Heart right ventricle (tissue), 16 donors: ENCODE measurements at regions not wholly inside any gene's neighbourhood (a gene's known extent, or its start where the extent isn't known, plus 50 kb on each side); places are given as distances from the start of the nearest gene placed in this dataset.

ENCODE experiments used
- ATAC-seq, 8 donors: fragments of 200-7000 bp; cut with Tn5 transposase; one replicate each; pipeline ENCODE4 v1.9.1; 2020; ENCODE audit warnings: mild to moderate bottlenecking in 8 of 8, moderate library complexity in 8 of 8, moderate number of reproducible peaks in 1 of 8
- DNase-seq, 2 donors: peaks; one replicate each; pipeline ENCODE4 v3.0.0-alpha.2; 2020
- H3K27ac ChIP-seq, 10 donors: fragments of 200-600 bp; sonication (generic) in 2 of 10; one replicate each; pipeline versions ENCODE4 v1.5.0 to v1.8.0; 2020 to 2022; ENCODE audit warnings: mild to moderate bottlenecking in 3 of 10
- H3K27me3 ChIP-seq, 7 donors: fragments of 200-600 bp; one replicate each; pipeline ENCODE4 v1.8.0; 2021 to 2022; ENCODE audit warnings: mild to moderate bottlenecking in 2 of 7
- H3K36me3 ChIP-seq, 9 donors: fragments of 200-600 bp; sonication (generic) in 1 of 9; one replicate each; pipeline versions ENCODE4 v1.5.0 to v1.8.0; 2020 to 2022; ENCODE audit warnings: mild to moderate bottlenecking in 2 of 9
- H3K4me1 ChIP-seq, 9 donors: fragments of 200-600 bp; sonication (generic) in 1 of 9; one replicate each; pipeline versions ENCODE4 v1.5.0 to v1.8.0; 2020 to 2022; ENCODE audit warnings: mild to moderate bottlenecking in 4 of 9
- H3K4me3 ChIP-seq, 10 donors: fragments of 200-600 bp; sonication (generic) in 2 of 10; one replicate each; pipeline versions ENCODE4 v1.5.0 to v1.8.0; 2020 to 2022; ENCODE audit warnings: mild to moderate bottlenecking in 7 of 10, moderate library complexity in 2 of 10
- H3K9me3 ChIP-seq, 11 donors: fragments of 200-600 bp in 10 of 11; sonication (generic) in 2 of 11; one replicate each; pipeline versions ENCODE4 v1.5.0 to v1.8.0; 2013 to 2022; ENCODE audit warnings: mild to moderate bottlenecking in 2 of 11, control low read depth in 1 of 11, moderate library complexity in 1 of 11
- CTCF ChIP-seq, 9 donors: fragments of 200-600 bp; sonication (generic) in 2 of 9; IDR thresholded peaks; one replicate each; pipeline versions ENCODE4 v1.5.0 to v1.8.0; 2021 to 2022; ENCODE audit warnings: antibody characterized with exemption in 9 of 9, mild to moderate bottlenecking in 5 of 9, moderate library complexity in 1 of 9
- WGBS, 2 donors: extraction: QIAGEN DNeasy Blood & Tissue Kit; methylation state at CpG; one replicate each; pipeline ENCODE4 v1.1.7; 2013; ENCODE audit warnings: inconsistent platforms in 1 of 2; 5-methylcytosine and 5-hydroxymethylcytosine counted together
- intact Hi-C, 10 donors: fragments of 100-400 bp; cut with DNase I; formaldehyde crosslinking; loops; one replicate each; pipeline versions ENCODE4 v1.11.1 to v1.14.2; 2022
- donor health status: Arrhythmogenic right ventricular cardiomyopathy.
- donor health status: ischemic (EF 13 %, LVEDD 7.1; RV severe dilation, severe dysfunction).
- donor health status: healthy with polysubstance abuse.
- donor health status: DM: no; HTN: yes; CAD: no.
- donor health status: DM: no; HTN: no; CAD: no.
- donor health status: ischemic (EF 25% LVEDD 6.9; RV normal size, moderate dysfunction).
- donor health status: ischemic (EF 25% LVEDD 5.7; RV mildly dilated, moderate dysfunction).
- donor health status: healthy.
- donor health status: DM: yes; HTN: yes; CAD: no.
- donor health status: Ischemic cardiomyopathy.
- donor health status: ischemic (EF 35%, LVEDD 5.7; RV mildly dilated, moderate dysfunction).
- donor health status: nonischemic (EF 11% LVEDD 7.7; RV severe dilation, severe dysfunction).
- donor health status: DM: yes; HTN: yes; CAD: no.
- donor health status: PGD.
- donor health status: ischemic (EF 29% LVEDD 5.4; RV normal size, mild dysfunction).
- donor health status: nonischemic (EF 23%, LVEDD 6.1; RV moderate dilation, normal function).

- intact Hi-C loops = no loop called here
- DNase-seq (no peak), ATAC-seq (no peak)
- no peaks in the 10 kb centered on the region for H3K4me1 ChIP-seq
- H3K27me3 ChIP-seq = no peaks in the 10 kb centered on the region
- H3K27ac ChIP-seq = no peak overlapping the region
- 69% methylated on average over 5 of the region's 5 CpGs for WGBS, 2 donors
- H3K36me3 ChIP-seq = no peaks in the 10 kb centered on the region
- TF ChIP-seq CTCF (IDR thresholded peaks at IDR 0.05) = no peak
- H3K9me3 ChIP-seq = peaks cover 0 to 22% (median 0%) of the 10 kb centered on the region in 11 donors
- H3K4me3 ChIP-seq = no peak overlapping the region
Measured at GRCh38 chr2:136342138-136342537, 224.2 kb upstream of the CXCR4 start.

GRCh38 chr2:136334967-136335366, 217.0 kb upstream of the CXCR4 start:
- no peak for TF ChIP-seq CTCF (IDR thresholded peaks at IDR 0.05)
- H3K27ac ChIP-seq = no peak overlapping the region
- H3K27me3 ChIP-seq = no peaks in the 10 kb centered on the region
- no peaks in the 10 kb centered on the region for H3K36me3 ChIP-seq
- intact Hi-C loops = no loop called here
- H3K9me3 ChIP-seq = peaks cover 0 to 17% (median 0%) of the 10 kb centered on the region in 11 donors
- DNase-seq = no peak
- WGBS, 2 donors = 63 to 75% methylated on average over 1 of the region's 1 CpG
- no peak for ATAC-seq
- H3K4me1 ChIP-seq = peaks cover 0 to 12% (median 0%) of the 10 kb centered on the region in 9 donors
- H3K4me3 ChIP-seq = no peak overlapping the region

- no peak for DNase-seq
- intact Hi-C loops = no loop called here
- H3K36me3 ChIP-seq = no peaks in the 10 kb centered on the region
- H3K27me3 ChIP-seq = no peaks in the 10 kb centered on the region
- H3K9me3 ChIP-seq = no peaks in the 10 kb centered on the region
- H3K4me3 ChIP-seq = no peak overlapping the region
- no peak for TF ChIP-seq CTCF (IDR thresholded peaks at IDR 0.05)
- ATAC-seq = peak in 1 of 8 donors; percentile 83
- H3K27ac ChIP-seq = no peak overlapping the region
- peaks cover 0 to 18% (median 0%) of the 10 kb centered on the region in 9 donors for H3K4me1 ChIP-seq
- WGBS, 2 donors = 36 to 52% methylated on average over 3 of the region's 3 CpGs
Measured at GRCh38 chr2:136332436-136333095, 214.6 kb upstream of the CXCR4 start.

GRCh38 chr2:136331226-136331625, 213.3 kb upstream of the CXCR4 start:
- intact Hi-C loops = no loop called here
- H3K27me3 ChIP-seq = no peaks in the 10 kb centered on the region
- H3K4me1 ChIP-seq = peaks cover 0 to 26% (median 0%) of the 10 kb centered on the region in 9 donors
- DNase-seq (no peak), ATAC-seq (no peak)
- WGBS, 2 donors = 82 to 90% methylated on average over 5 of the region's 5 CpGs
- no peak overlapping the region for H3K4me3 ChIP-seq
- no peaks in the 10 kb centered on the region for H3K9me3 ChIP-seq
- no peak overlapping the region for H3K27ac ChIP-seq
- H3K36me3 ChIP-seq = no peaks in the 10 kb centered on the region
- no peak for TF ChIP-seq CTCF (IDR thresholded peaks at IDR 0.05)
